G401 (cell line): ENCODE measurements at regions not wholly inside any gene's neighbourhood (a gene's known extent, or its start where the extent isn't known, plus 50 kb on each side); places are given as distances from the start of the nearest gene placed in this dataset.
"Not testable (repeated sequence)": the region's sequence is repeated elsewhere in the genome, so short reads cannot be mapped to it uniquely, and the experiment has no call there.

Experiments used
- DNase-seq: peaks from one replicate; pipeline ENCODE4 v3.0.0-alpha.2; 2015; ENCODE audit warnings: low spot score
- in situ Hi-C: cut with HindIII; loops from 2 replicates; pipeline ENCODE4 v1.10.0; 2016; ENCODE audit warnings: low sequenced_read_pairs, mixed read lengths

DNA sequence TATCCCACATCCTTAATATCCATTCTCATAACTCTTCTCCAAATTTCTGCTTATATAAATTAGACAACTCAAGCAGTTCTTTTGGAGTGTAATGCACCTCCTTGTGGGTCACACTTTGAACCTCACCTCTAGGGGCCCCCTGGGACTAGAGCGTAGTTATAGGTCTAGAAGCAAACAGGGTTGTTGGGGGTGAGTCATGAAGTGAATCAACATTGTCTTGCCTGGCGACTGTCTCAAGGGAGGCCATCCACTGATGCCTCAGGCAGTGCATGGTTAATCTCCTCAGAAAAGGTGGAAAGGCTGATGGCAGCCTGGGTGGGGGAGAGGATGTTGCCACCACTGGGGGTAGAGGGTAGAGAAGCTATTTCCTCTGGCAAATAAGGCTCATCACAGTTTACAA, 129.1 kb downstream of the TNFRSF21 start:
- DNase-seq: no peak
- in situ Hi-C loops: no loop called here

DNA sequence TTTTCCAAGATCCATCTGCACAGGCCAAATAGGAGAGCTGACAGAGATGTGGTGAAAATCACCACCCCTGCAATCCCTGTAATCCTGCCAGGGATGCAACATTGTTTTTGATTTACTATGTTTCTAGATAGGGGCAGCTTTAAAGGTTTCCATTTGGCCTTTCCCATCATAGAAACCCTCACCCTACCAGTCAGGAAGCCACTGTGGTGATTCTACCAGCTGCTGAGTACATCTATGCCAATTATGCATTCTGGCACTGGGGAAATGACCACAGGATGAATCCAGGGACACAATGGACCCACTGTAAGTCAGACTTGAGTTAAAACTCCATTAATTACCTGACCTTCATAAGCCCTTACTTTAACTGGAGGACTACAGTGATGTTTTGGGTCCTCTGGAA, 130.4 kb downstream of the TNFRSF21 start:
- in situ Hi-C loops: no loop called here
- DNase-seq: no peak

DNA sequence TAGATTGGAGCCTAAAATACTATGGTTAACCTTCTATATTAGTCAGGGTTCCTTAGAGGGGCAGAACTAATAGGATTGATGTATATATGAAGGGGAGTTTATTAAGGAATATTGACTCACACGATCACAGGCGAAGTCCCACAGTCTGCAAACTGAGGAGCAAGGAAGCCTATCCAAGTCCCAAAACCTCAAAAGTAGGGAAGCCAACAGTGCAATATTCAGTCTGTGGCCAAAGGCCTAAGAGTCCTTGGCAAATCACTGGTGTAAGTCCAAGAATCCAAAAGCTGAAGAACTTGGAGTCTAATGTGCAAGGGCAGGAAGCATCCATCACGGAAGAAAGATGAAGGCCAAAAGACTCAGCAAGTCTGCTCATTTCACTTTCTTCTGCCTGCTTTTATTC, 133.5 kb upstream of the ADGRF1 start:
- in situ Hi-C loops: no loop called here
- DNase-seq: no peak

DNA sequence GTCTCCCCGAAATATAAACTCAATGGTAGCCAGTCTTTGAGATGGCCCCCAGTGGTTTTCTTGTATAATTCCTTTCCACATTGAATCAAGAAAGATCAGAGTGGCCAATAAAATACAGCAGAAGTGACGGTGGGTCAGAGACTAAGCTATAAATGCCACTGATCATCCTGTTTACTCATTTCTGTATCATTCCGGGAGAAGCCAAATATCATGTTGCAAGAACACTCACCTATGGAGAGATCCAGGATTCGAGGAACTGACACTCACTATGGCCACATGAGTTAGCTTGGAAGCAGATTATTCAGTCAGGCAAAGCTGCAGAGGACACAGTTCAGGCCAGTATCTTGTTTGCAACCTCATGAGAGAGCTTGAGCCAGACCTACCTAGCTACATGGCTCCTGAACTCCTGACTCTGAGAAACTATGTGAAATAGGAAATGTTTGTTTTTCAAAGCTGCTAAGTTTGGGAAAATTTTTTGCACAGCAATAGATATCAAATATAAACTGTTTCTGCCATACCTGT, 132.4 kb upstream of the ADGRF1 start:
- in situ Hi-C loops: no loop called here
- DNase-seq: no peak

DNA sequence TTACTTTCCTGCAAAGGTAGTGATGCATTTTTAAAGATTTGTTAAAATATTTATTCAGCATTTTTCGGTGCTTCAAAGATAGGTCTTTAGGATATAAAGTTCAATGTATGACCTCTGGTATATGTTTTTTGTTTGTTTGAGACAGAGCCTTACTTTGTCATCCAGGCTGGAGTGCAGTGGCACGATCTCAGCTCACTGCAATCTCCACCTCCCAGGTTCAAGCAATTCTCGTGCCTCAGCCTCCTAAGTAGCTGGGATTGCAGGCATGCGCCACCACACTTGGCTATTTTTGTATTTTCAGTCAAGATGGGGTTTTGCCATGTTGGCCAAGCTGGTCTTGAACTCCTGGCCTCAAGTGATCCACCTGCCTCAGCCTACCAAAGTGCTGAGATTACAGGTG, 131.9 kb upstream of the ADGRF1 start:
- DNase-seq, in situ Hi-C loops: not testable (repeated sequence)

DNA sequence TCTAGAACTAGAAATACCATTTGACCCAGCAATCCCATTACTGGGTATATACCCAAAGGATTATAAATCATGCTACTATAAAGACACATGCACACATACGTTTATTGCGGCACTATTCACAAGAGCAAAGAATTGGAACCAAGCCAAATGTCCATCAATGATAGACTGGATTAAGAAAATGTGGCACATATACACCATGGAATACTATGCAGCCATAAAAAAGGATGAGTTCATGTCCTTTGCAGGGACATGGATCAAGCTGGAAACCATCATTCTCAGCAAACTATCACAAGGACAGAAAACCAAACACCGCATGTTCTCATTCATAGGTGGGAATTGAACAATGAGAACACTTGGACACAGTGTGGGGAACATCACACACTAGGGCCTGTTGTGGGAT, 131.0 kb upstream of the ADGRF1 start:
- DNase-seq, in situ Hi-C loops: not testable (repeated sequence)

DNA sequence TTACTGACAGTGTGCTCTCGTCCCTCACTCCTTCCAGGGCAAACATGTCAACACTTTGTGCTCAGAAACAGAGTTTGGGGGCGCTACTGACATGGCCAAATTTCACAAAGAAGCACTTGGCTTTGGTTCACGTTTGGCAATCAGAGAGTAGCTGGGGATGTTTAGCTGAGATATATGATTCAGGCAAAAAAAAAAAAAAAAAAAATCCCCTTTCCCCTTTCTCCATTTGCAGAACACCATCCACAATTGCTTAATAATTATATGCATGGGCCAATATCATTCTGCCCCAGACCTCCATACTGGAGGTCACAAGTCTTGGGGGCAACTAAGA, 128.4 kb upstream of the ADGRF1 start:
- no peak for DNase-seq
- in situ Hi-C loops: no loop called here

DNA sequence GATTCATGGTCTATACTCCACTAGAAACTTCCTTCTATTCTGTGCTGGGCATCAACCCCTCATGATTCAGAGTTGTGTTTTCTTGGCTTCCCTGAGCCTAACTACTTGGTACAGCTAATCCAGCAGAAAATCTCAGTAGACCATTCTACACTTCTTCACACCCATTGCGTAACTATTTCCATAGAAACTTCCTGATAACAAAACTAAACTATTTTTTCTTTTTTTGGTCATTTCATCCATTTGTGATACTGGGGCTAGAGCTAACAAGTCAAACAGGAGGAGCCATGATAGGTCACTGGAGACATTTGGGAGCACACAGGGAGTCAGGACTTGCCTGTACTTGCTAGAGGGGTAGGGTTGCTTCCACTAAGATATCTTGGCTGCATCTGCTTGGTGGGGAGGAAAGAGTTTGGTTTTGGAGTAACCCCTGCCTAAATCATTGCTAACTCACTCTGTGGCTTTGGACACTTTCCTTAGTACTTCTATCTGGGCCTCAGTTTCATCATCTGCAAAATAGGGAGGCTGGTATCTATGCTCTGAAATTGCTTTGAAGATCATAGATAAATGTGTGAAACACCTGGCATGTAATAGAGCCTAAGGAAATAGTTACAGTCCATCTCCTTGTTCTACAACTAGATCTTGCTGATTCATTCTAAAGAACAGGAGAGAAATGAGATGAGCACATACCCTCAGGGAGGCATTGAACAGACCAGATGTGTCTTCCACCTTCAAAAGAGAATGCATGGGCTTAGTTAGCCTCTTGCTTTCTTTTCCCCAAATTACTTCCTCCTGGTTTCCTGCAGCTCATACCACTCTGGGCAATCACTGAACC, 127.9 kb upstream of the ADGRF1 start:
- DNase-seq: no peak
- in situ Hi-C loops: no loop called here

DNA sequence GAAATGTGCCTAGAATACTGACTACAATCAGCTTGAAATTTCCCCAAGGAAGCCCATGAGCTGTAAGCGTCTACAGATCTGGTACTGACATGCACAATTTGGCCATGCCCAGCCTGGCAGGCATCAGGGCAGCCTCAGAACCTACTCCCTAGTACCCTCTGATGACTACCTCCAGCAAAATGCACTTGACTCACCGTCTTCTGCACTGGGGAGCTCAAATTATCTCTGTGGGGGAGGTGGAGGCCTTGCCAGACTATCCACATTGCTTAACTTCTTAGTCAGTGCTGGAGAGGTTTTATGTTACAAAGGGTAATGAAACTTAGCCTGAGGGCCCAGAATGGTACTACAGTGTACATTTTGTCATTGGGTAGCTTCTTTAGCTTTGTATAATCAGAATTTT, 126.0 kb upstream of the ADGRF1 start:
- in situ Hi-C loops: no loop called here
- no peak for DNase-seq

DNA sequence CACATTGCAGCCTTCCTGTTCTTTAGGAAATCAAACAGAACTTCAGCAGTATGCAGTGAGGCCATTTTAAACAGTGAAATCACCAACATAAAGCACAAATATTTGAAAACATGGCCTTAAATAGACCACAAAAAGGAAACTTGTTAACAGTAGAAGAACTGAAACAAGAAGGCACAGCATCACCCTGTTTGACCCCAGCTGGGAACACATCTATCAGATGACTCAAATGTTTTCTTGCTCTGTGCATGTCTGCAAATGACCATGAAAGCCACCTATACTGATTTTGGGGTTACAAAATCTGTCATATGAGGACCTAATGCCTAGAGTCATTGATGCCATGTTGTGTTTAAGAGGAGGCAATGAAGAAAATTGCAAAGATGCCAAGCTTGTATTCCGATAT, 123.8 kb upstream of the ADGRF1 start:
- DNase-seq: no peak
- in situ Hi-C loops: no loop called here

DNA sequence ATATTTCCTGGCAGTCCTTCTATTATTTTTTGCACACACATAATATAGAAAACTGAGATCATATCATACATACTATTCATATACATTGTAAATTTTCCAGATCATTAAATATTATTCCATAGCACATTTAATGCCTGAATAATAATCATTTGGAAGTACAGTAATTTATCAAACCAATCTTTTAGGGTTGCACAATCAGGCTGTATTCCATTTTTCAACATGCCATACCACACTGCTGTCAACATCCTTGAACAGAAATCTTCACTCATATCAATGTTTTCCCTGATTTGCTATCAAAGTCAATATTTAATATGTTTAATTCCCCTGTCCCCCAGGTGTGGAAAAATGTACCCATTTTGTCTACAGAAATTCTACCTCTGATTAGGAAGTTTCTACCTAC, 122.7 kb upstream of the ADGRF1 start:
- no peak for DNase-seq
- in situ Hi-C loops: no loop called here

DNA sequence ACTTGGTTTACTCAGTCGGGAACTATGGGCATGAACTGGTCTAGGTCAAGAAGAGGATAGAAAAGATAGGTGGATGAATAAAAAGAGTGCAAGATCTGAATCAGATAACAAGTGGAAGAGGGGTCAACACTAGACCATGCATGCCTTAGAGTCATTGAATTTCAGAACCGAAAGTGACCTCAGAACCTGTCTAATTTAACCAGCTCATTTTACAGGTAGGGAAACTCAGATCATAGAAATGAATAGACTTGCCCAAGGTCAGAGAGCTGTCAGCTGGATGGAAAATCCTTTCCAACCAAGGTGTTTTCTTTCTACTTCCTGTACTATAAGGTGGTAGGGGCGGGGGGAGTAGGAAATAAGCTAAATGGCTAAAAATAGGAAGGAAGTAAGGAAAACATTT, 121.4 kb upstream of the ADGRF1 start:
- in situ Hi-C loops: no loop called here
- no peak for DNase-seq

DNA sequence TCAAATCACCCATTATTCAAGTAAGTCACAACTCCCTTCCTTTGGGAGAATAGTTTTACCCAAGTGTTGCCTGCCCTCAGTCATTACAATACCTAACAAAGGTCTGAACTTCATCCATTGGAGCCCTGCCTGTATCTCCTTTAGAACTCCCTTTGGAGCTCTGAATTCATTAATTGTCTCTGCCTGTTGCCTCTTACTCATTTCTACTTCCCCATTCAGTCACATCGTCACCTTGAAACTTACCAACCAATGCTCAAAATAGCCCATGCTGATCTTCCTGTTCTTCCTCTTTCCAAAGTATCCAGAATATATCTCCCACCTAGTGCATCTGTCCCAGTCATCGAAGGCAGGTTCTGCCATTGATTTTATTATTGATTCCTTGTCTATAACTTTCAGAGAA, 120.7 kb upstream of the ADGRF1 start:
- DNase-seq: no peak
- in situ Hi-C loops: no loop called here

DNA sequence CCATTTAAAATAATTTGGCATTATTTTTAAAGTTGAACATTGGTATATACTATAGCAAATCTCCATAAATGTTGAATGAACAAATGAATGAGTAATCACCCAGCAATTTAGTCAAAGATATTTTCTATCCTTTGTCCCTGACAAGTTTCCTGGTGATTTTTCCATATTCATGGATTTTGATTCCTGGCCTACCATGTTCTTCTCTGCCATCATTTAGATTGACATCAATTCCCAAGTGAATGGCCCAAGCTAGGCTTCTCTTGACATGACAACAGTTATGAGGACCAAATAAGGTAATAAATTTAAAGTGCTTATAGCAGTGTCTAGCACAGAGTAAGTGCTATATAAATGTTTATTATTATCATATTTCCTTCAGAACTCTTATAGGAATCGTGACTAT, 120.1 kb upstream of the ADGRF1 start:
- in situ Hi-C loops: no loop called here
- no peak for DNase-seq

DNA sequence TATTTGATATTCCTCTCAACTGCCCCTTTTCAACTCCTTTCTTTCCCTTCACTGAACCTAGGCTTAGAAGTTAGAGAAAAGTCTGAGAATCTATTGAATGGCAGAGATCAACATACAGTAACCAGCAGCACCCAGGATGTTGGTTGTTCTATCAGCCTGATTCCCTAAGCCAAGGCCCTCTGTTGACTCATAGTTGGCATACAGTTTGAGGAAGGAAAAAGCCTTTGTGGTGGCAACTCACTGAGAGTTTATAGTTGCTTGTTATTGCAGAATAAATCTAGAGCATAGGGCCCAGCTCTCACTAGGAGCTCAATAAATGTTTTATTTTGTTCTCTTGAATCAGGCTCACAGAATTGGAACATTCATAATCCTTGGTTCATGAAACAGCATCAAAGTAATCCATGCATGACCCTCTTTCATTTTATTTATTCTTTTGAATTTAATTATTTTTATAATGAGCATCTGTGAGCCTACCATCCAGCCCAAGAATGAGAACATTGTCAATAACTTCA, 119.1 kb upstream of the ADGRF1 start:
- in situ Hi-C loops: no loop called here
- DNase-seq: no peak

DNA sequence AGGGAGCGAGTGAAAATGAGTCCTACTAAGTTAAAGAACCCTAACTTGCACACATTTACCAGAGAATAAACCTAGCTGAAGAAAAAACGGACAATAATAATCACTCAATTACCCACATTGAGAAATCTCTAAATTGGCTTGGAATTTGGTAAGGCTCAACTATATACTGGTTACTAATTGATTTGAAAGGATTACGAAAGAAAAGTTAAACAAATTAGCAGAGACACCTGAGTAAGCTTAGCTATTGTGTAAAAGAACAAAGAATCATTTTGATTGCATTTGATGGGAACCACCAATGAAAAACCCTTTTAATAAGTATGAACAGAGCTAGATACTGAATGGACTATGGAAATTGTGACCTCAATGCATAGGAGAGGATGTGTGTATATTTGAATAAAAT, 118.6 kb upstream of the ADGRF1 start:
- DNase-seq: no peak
- in situ Hi-C loops: no loop called here

DNA sequence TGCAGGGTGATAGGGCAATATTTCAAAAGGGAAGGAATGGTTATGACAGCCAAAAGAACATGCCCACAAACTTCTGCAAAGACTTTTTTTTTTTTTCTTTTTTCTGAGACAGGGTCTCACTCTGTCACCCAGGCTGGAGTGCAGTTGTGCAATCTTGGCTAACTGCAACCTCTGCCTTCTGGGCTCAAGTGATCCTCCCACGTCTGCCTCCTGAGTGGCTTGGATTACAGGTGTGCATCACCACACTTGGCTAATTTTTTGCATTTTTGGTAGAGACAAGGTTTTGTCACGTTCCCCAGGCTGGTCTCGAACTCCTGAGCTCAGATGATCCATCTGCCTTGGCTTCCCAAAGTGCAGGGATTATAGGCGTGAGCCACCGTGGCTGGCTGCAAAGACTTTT, 117.6 kb upstream of the ADGRF1 start:
- DNase-seq: no peak
- in situ Hi-C loops: no loop called here

DNA sequence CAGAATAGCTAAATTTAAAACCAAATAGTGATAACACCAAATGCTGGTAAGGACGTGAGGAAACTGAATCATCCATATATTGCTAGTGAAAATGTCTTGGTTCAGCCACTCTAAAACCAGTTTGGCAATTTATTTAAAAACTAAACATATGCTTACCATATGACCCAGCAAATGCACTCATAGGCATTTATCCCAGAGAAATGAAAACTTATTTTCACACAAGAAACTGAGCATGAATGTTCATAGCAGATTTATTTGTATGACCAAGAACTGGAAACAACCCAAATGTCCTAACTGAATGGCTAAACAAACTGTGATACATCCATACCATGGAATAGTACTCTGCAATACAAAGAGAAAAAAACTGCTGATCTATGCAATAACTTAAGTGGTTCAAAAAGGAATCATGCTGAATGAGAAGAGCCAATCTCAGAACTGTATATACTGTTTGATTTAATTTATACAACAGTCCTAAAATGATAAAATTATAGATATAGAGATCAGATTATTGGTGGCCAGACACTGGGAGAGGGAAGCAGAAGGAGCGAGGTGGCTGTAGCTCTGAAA, 115.6 kb upstream of the ADGRF1 start:
- no peak for DNase-seq
- in situ Hi-C loops: no loop called here

DNA sequence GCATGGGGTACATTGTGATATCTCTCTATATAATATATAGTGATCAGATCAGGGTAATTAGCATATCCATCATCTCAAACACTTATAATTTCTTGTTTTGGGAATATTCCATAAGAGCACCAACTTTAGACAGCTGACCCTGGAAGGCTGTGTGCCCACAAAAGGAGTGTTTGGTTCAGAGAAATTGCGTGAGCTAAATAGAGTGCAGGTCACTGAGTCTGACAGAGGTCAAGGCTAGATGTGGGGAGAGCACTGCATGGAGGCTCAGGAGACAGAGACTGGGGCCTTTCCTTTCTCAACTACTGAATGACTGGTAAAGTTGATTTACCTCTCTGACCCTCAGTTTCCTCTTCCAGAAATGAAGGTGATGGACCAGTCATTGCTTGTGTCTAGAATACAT, 114.9 kb upstream of the ADGRF1 start:
- in situ Hi-C loops: no loop called here
- DNase-seq: no peak

DNA sequence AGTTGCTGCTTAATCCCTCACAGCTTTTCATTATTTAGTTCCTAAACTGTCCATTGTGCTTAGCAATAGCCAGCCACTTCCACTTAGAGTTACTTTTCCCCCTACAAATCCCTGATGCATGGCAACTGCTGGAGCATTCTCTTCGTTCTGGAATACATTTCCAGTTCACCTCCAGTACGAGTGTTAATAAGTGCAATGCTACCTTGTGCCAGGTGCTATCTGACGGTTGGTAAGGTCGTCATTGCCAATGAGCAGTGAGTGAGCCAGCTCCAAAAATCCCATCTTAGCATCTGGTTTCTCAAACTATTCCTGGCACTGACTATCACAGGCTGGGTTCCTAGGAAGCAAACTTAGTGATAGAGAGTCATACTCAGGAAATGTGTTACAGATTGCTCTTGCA, 114.1 kb upstream of the ADGRF1 start:
- DNase-seq: no peak
- in situ Hi-C loops: no loop called here

DNA sequence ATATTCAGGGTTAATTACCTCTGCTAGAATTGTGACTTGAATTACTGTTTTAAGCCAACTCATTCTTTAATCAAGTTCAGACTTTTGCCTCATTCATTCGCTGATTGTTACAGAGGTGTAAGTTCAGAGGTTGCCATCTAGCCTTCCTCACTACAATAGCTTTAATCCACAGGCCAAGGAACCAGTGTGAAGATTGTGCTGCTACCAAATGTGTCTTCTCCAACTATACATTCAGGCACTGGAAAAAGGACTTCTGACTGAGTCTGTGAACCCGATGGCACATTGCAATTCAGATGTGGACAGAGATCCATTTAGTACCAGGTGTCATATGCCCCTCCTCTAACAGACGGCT, 111.2 kb upstream of the ADGRF1 start:
- in situ Hi-C loops: no loop called here
- no peak for DNase-seq
